HEK293T (cell line): ENCODE measurements at regions not wholly inside any gene's neighbourhood (a gene's known extent, or its start where the extent isn't known, plus 50 kb on each side); places are given as distances from the start of the nearest gene placed in this dataset.

Experiments used
- CTCF ChIA-PET: fragments of 350-600 bp; formaldehyde crosslinking; extraction: SDS; loops from one replicate; lab custom pipeline; 2021; ENCODE audit warnings: antibody characterized with exemption, inconsistent platforms; lab: Yijun Ruan, JAX
- POLR2A ChIA-PET: fragments of 350-600 bp; formaldehyde crosslinking; extraction: SDS; loops from one replicate; lab custom pipeline; 2020; ENCODE audit warnings: antibody characterized with exemption, inconsistent platforms; lab: Yijun Ruan, JAX
- DNase-seq: peaks from one replicate; pipeline ENCODE4 v3.0.0; 2012; ENCODE audit warnings: mixed read lengths; ENCODE audit errors: extremely low spot score
- ARNT ChIP-seq: fragments of 450-650 bp; IDR thresholded peaks from 2 replicates; pipeline ENCODE4 v1.6.1; 2017; ENCODE audit warnings: mild to moderate bottlenecking
- BHLHE40 ChIP-seq: fragments of 450-650 bp; IDR thresholded peaks from 2 replicates; pipeline ENCODE4 v1.6.1; 2016; ENCODE audit warnings: mild to moderate bottlenecking, moderate library complexity, borderline replicate concordance
- CTBP1 ChIP-seq: fragments of 450-650 bp; IDR thresholded peaks from 2 replicates; pipeline ENCODE4 v1.6.1; 2016; ENCODE audit warnings: borderline replicate concordance
- ELF4 ChIP-seq: fragments of 450-650 bp; IDR thresholded peaks from 2 replicates; pipeline ENCODE4 v1.6.1; 2017; ENCODE audit warnings: antibody characterized with exemption
- FOXA1 ChIP-seq: fragments of 450-650 bp; IDR thresholded peaks from 2 replicates; pipeline ENCODE4 v1.6.1; 2016; ENCODE audit warnings: mild to moderate bottlenecking
- FOXK2 ChIP-seq: fragments of 450-650 bp; IDR thresholded peaks from 2 replicates; pipeline ENCODE4 v1.6.1; 2016; ENCODE audit warnings: mild to moderate bottlenecking
- FOXM1 ChIP-seq: fragments of 450-650 bp; IDR thresholded peaks from 2 replicates; pipeline ENCODE4 v1.6.1; 2017; ENCODE audit warnings: mild to moderate bottlenecking, borderline replicate concordance
- HDGF ChIP-seq: fragments of 450-650 bp; IDR thresholded peaks from 2 replicates; pipeline ENCODE4 v1.6.1; 2017; ENCODE audit warnings: antibody characterized with exemption, borderline replicate concordance
- L3MBTL2 ChIP-seq: fragments of 450-650 bp; conservative IDR thresholded peaks from 2 replicates; pipeline ENCODE4 v1.6.1; 2016; ENCODE audit warnings: mild to moderate bottlenecking
- LEF1 ChIP-seq: fragments of 450-650 bp; IDR thresholded peaks from 2 replicates; pipeline ENCODE4 v1.6.1; 2017; ENCODE audit warnings: mild to moderate bottlenecking, borderline replicate concordance
- NFRKB ChIP-seq: fragments of 450-650 bp; IDR thresholded peaks from 2 replicates; pipeline ENCODE4 v1.6.1; 2016; ENCODE audit warnings: mild to moderate bottlenecking, moderate library complexity
- SP1 ChIP-seq: fragments of 450-650 bp; IDR thresholded peaks from 2 replicates; pipeline ENCODE4 v1.6.1; 2017
- SUZ12 ChIP-seq: fragments of 450-650 bp; IDR thresholded peaks from 2 replicates; pipeline ENCODE4 v1.6.1; 2016; ENCODE audit warnings: mild to moderate bottlenecking
- TARDBP ChIP-seq: fragments of 450-650 bp; IDR thresholded peaks from 2 replicates; pipeline ENCODE4 v1.6.1; 2016
- ZNF384 ChIP-seq: fragments of 450-650 bp; IDR thresholded peaks from 2 replicates; pipeline ENCODE4 v1.6.1; 2016
- TF ChIP-seq, protein P1 (sequence below): fragments of 450-650 bp; IDR thresholded peaks from 2 replicates; pipeline ENCODE4 v1.6.1; 2016

DNA sequence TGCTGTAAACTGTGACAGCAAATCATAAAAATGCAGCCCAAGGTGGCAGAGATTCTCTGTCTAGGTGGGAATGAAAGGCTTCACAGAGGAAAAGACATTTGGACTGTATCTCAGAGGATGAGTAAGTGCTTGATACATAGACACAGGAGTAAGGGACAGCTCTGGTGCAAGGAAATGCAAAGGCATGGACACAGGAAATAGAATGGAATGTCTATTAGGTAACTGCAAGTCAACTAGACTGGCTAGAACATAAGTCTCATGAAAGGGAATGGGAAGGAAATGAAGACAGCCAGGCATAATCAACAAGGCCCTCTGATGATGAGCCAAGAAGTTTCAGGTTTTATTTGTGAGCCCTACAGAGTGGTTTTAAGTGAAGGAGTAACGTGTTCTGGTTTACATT, 321.7 kb downstream of the SUCLA2 start:
- ChIA-PET POLR2A (no interaction called here), CTCF (no interaction called here)
- no peak for DNase-seq
- TF ChIP-seq TARDBP = no peak
- no peak for TF ChIP-seq HDGF
- TF ChIP-seq LEF1 = no peak
- no peak for TF ChIP-seq CTBP1
- no peak for TF ChIP-seq FOXM1
- TF ChIP-seq, protein P1, sequence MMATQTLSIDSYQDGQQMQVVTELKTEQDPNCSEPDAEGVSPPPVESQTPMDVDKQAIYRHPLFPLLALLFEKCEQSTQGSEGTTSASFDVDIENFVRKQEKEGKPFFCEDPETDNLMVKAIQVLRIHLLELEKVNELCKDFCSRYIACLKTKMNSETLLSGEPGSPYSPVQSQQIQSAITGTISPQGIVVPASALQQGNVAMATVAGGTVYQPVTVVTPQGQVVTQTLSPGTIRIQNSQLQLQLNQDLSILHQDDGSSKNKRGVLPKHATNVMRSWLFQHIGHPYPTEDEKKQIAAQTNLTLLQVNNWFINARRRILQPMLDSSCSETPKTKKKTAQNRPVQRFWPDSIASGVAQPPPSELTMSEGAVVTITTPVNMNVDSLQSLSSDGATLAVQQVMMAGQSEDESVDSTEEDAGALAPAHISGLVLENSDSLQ = no peak
- no peak for TF ChIP-seq ZNF384
- TF ChIP-seq SUZ12 = no peak
- TF ChIP-seq BHLHE40 = no peak
- no peak for TF ChIP-seq NFRKB
- TF ChIP-seq L3MBTL2 = no peak
- TF ChIP-seq ARNT = no peak
- no peak for TF ChIP-seq FOXK2
- no peak for TF ChIP-seq ELF4
- TF ChIP-seq FOXA1 = no peak
- no peak for TF ChIP-seq SP1

DNA sequence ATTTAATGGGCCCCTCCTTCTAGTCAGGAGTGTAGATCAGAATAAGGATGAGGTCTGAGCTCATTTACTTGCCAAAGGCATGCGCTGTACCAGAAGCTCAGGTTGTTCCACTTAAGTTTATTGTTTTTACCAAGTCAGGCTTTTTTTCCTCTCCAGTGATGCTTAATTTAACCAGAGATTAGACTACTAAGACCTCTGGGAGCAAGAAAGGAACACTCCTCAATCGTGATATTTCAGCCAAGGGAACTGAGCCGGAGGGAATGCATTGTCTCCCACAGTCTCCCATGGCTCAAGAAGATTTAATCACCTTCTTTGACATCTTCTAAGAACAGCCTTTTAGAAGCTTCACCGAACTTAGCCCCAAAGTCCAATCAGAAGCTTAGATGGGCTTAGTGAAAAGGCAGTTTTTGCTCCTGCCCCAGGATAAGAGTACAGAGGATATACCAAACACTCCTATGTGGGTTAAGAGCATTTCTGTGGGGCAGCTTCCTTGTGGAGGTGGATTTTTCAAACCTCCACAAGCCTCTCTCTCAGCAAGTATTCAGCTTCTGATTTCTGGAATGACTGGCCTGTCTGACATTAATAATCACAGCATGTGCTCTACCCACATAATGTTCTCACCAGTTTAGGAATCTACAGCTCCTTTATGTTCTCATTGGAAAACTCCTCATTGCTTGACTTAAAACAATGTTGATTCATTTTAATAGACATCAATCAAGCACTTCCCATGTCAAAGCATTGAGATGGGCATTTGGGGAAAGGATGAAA, 322.7 kb downstream of the SUCLA2 start:
- POLR2A ChIA-PET = no interaction called here
- TF ChIP-seq FOXA1 (no peak), ARNT (no peak), LEF1 (no peak), ELF4 (no peak), CTBP1 (no peak), BHLHE40 (no peak), ZNF384 (no peak), L3MBTL2 (no peak), FOXK2 (no peak), NFRKB (no peak), HDGF (no peak), FOXM1 (no peak), SP1 (no peak), TARDBP (no peak)
- TF ChIP-seq, protein P1 = no peak
- CTCF ChIA-PET = interaction anchor here (0.7 kb wide), 1 partner anchor 1373 kb away, joined by 4 read pairs; no protein-coding TSS in a partner anchor
- no peak for DNase-seq

DNA sequence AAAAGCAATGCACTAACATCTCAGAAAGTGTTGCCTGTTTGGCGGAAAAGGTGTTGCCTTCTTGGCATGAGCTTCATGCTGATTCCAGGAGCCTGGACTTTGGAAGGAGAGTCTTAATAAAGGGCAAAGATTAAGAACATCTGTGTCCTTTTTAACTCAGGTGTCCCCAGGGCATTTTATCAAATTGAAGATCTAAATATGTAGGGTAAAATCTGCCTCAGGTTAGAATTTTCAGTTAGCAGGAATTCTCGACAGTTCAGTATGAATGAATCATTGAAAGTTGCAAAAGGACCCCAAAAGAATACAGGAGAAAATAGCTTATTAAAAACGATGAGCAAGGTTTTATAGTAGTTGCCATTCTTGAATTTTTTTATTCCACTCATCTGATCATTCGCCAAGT, 325.2 kb downstream of the SUCLA2 start:
- ChIA-PET CTCF (no interaction called here), POLR2A (no interaction called here)
- DNase-seq = no peak
- no peak for TF ChIP-seq HDGF
- no peak for TF ChIP-seq FOXM1
- no peak for TF ChIP-seq TARDBP
- TF ChIP-seq SP1 = no peak
- TF ChIP-seq ELF4 = no peak
- TF ChIP-seq LEF1 = no peak
- no peak for TF ChIP-seq ARNT
- no peak for TF ChIP-seq NFRKB
- no peak for TF ChIP-seq L3MBTL2
- no peak for TF ChIP-seq FOXK2
- TF ChIP-seq, protein P1 = no peak

DNA sequence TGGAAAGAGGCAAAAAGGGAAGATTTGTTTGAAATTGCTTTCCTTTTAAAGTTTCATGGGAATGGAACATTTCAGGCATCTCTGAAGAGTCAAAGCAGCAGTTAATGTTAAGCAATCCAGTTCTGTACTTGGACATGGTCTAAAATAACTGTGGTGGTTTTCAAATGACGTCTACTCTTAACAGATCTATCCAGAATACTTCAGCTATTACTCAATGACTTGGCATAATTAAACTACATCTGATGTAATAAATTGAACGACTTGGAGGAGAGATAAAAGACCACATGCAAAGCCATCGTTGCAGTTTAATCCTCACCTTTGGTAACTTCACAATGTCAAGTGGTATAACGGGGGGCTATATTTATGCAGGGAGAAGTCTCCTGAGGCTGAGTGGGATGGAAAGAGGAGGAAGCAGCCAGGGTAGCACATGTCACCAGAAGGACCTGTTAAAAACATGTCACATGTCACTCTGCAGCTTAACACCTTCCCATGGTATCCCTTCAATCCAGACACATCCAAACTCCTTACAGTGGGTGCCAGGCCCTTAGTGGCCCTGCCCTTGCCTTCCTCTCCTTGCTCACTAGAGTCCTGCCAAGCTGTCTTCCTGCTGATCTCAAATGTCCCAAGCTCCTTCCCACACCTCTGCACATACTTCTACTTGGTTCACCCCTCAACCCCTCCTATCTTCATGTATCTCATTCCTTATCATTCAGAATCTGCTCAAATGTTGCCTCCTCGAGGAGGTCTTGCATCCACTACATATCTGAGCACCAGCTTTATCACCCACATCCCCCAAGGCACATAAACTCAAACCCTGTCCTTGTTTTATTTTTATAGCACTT, 327.8 kb downstream of the SUCLA2 start:
- POLR2A ChIA-PET = no interaction called here
- TF ChIP-seq NFRKB (no peak), TARDBP (no peak), CTBP1 (no peak), BHLHE40 (no peak), ZNF384 (no peak), SUZ12 (no peak), ARNT (no peak), LEF1 (no peak), L3MBTL2 (no peak), HDGF (no peak), FOXK2 (no peak), ELF4 (no peak), FOXM1 (no peak), SP1 (no peak), FOXA1 (no peak)
- TF ChIP-seq, protein P1 = no peak
- DNase-seq = no peak
- CTCF ChIA-PET = no interaction called here
